ENCODE measurements at regions not wholly inside any gene's neighbourhood (a gene's known extent, or its start where the extent isn't known, plus 50 kb on each side); places are given as distances from the start of the nearest gene placed in this dataset.

GRCh38 chr15:31458596-31459399 lies 132.2 kb downstream of the KLF13 start (continued):
- TF ChIP-seq TCF12 (IDR thresholded peaks at IDR 0.05; ENCODE audit: low read depth, low read length) (peak; percentile 54; the same call in 1 of the 2 replicates), BHLHE40 (IDR thresholded peaks at IDR 0.05; ENCODE audit: borderline replicate concordance in 1 of 2, low read depth in 2 of 2, low read length in 1 of 2) (peak; percentile 34 to 67; a peak in 3 of 4 replicates), ZBED1 (IDR thresholded peaks at IDR 0.05; ENCODE audit: borderline replicate concordance) (0 out of 2 replicates have a peak, but pooled peaks have one; percentile 53), PML (IDR thresholded peaks at IDR 0.05; ENCODE audit: low read length) (no peak), CHD4 (IDR thresholded peaks at IDR 0.05) (no peak), MTA3 (IDR thresholded peaks at IDR 0.05; ENCODE audit: borderline replicate concordance, low read length) (peak; percentile 84), DPF2 (IDR thresholded peaks at IDR 0.05) (peak; percentile 59; the same call in 1 of the 2 replicates), PAX5 (IDR thresholded peaks at IDR 0.05; ENCODE audit: borderline replicate concordance, low read depth, low read length) (peak; percentile 69; the same call in 1 of the 2 replicates), CHD1 (IDR thresholded peaks at IDR 0.05; ENCODE audit: low read depth, low read length) (no peak), MXI1 (IDR thresholded peaks at IDR 0.05; ENCODE audit: low read depth, low read length) (no peak), EP300 (IDR thresholded peaks at IDR 0.05; ENCODE audit: borderline replicate concordance in 1 of 2, control insufficient read depth in 1 of 2, low read depth in 2 of 2, low read length in 2 of 2) (peak; percentile 47 to 55; a peak in 2 of 4 replicates), NR2C1 (IDR thresholded peaks at IDR 0.05) (no peak), ZSCAN29 (IDR thresholded peaks at IDR 0.05) (no peak), EGR1 (IDR thresholded peaks at IDR 0.05; ENCODE audit: borderline replicate concordance in 1 of 2, low read depth in 2 of 2, low read length in 2 of 2) (peak in 1 of 2 experiments; percentile 80; a peak in 2 of 3 replicates), SUPT20H (IDR thresholded peaks at IDR 0.05; ENCODE audit: borderline replicate concordance, control insufficient read depth, low read depth, low read length) (no peak), EZH2 (IDR thresholded peaks at IDR 0.05; ENCODE audit: borderline replicate concordance, control insufficient read depth, low read depth, low read length) (no peak), CHD2 (IDR thresholded peaks at IDR 0.05; ENCODE audit: borderline replicate concordance, low read depth, low read length) (0 out of 2 replicates have a peak, but pooled peaks have one; percentile 29), ASH2L (IDR thresholded peaks at IDR 0.05; ENCODE audit: borderline replicate concordance, low read depth) (no peak), SMARCA5 (IDR thresholded peaks at IDR 0.05) (no peak), ZBTB11 (CRISPR knock-in tag; IDR thresholded peaks at IDR 0.05) (no peak), IKZF1 (conservative IDR thresholded peaks at IDR 0.05) (peak; percentile 83), CREM (IDR thresholded peaks at IDR 0.05; ENCODE audit: low read depth) (peak; percentile 74), NFIC (IDR thresholded peaks at IDR 0.05; ENCODE audit: low read depth, low read length) (peak; percentile 65; the same call in 1 of the 2 replicates), STAT3 (IDR thresholded peaks at IDR 0.05; ENCODE audit: low read depth, low read length) (no peak)

Data from GM12878 (cell line).